ENCODE measurements at regions not wholly inside any gene's neighbourhood (a gene's known extent, or its start where the extent isn't known, plus 50 kb on each side); places are given as distances from the start of the nearest gene placed in this dataset.

- TF ChIP-seq CTCF (IDR thresholded peaks at IDR 0.05) (no peak), POLR2AphosphoS5 (IDR thresholded peaks at IDR 0.05) (no peak)
Measured at GRCh38 chr4:38548256-38548655, 115.7 kb upstream of the KLF3 start.

All from gastroesophageal sphincter (tissue), 3 donors.